22Rv1 (cell line): ENCODE measurements at regions not wholly inside any gene's neighbourhood (a gene's known extent, or its start where the extent isn't known, plus 50 kb on each side); places are given as distances from the start of the nearest gene placed in this dataset.

Experiments used
- CTCF ChIP-seq: fragments of 450-650 bp; IDR thresholded peaks from 2 replicates; pipeline ENCODE4 v1.5.1; 2017; ENCODE audit warnings: mild to moderate bottlenecking
- ZFX ChIP-seq: fragments of 450-650 bp; IDR thresholded peaks from 2 replicates; pipeline ENCODE4 v1.6.1; 2017; ENCODE audit warnings: antibody characterized with exemption, borderline replicate concordance

GRCh38 chr1:234913278-234913649 is 215.4 kb downstream of the TOMM20 start:
- TF ChIP-seq CTCF: no peak
- TF ChIP-seq ZFX: no peak
